Lower lobe of right lung (tissue), 2 donors: ENCODE measurements at regions not wholly inside any gene's neighbourhood (a gene's known extent, or its start where the extent isn't known, plus 50 kb on each side); places are given as distances from the start of the nearest gene placed in this dataset.

Experiments used
- ATAC-seq, 2 donors: fragments of 200-7000 bp; cut with Tn5 transposase; one replicate each; pipeline ENCODE4 v1.9.1; 2020 to 2022; ENCODE audit warnings: mild to moderate bottlenecking in 2 of 2, moderate library complexity in 2 of 2
- DNase-seq: peaks from one replicate; pipeline ENCODE4 v3.0.0-alpha.2; 2020
- H3K27ac ChIP-seq: fragments of 200-600 bp; one replicate; pipeline ENCODE4 v1.8.0; 2022
- H3K27me3 ChIP-seq: fragments of 200-600 bp; one replicate; pipeline ENCODE4 v1.8.0; 2022; ENCODE audit warnings: low read depth
- H3K36me3 ChIP-seq: fragments of 200-600 bp; one replicate; pipeline ENCODE4 v1.8.0; 2022; ENCODE audit warnings: mild to moderate bottlenecking
- H3K4me1 ChIP-seq: fragments of 200-600 bp; one replicate; pipeline ENCODE4 v1.8.0; 2022
- H3K4me3 ChIP-seq: fragments of 200-600 bp; one replicate; pipeline ENCODE4 v1.8.0; 2022; ENCODE audit warnings: mild to moderate bottlenecking
- H3K9me3 ChIP-seq: fragments of 200-600 bp; one replicate; pipeline ENCODE4 v1.8.0; 2022
- CTCF ChIP-seq: fragments of 200-600 bp; IDR thresholded peaks from one replicate; pipeline ENCODE4 v1.8.0; 2022; ENCODE audit warnings: antibody characterized with exemption, mild to moderate bottlenecking
- intact Hi-C: fragments of 100-400 bp; cut with DNase I; formaldehyde crosslinking; loops from one replicate; pipeline ENCODE4 v1.11.0; 2022
- donor health status: DM: no; HTN: yes; CAD: no; lungs with severe emphysema.

- ATAC-seq: no peak
Measured at GRCh38 chr21:16633831-16634459, 878.9 kb upstream of the CXADR start.

GRCh38 chr21:16634515-16634914, 878.3 kb upstream of the CXADR start:
- ATAC-seq: no peak
- intact Hi-C loops: no loop called here

More at GRCh38 chr21:16633831-16634459, 878.9 kb upstream of the CXADR start:
- Histone ChIP-seq H3K4me3 (no peak overlapping the region), H3K4me1 (no peaks in the 10 kb centered on the region), H3K27me3 (no peaks in the 10 kb centered on the region), H3K27ac (no peak overlapping the region), H3K36me3 (no peaks in the 10 kb centered on the region), H3K9me3 (no peaks in the 10 kb centered on the region)
- DNase-seq: no peak
- intact Hi-C loops: no loop called here
- TF ChIP-seq CTCF: no peak

GRCh38 chr21:16640297-16641027, 872.4 kb upstream of the CXADR start:
- DNase-seq (no peak), ATAC-seq (no peak)
- no peak overlapping the region for H3K27ac ChIP-seq
- intact Hi-C loops: no loop called here
- no peaks in the 10 kb centered on the region for H3K36me3 ChIP-seq
- H3K9me3 ChIP-seq: no peaks in the 10 kb centered on the region
- no peak overlapping the region for H3K4me3 ChIP-seq
- H3K4me1 ChIP-seq: no peaks in the 10 kb centered on the region
- TF ChIP-seq CTCF: no peak
- H3K27me3 ChIP-seq: no peaks in the 10 kb centered on the region

More at GRCh38 chr21:16634515-16634914, 878.3 kb upstream of the CXADR start:
- H3K36me3 ChIP-seq: no peaks in the 10 kb centered on the region
- DNase-seq: no peak
- H3K27me3 ChIP-seq: no peaks in the 10 kb centered on the region
- no peaks in the 10 kb centered on the region for H3K9me3 ChIP-seq
- TF ChIP-seq CTCF: no peak
- H3K4me1 ChIP-seq: no peaks in the 10 kb centered on the region
- H3K27ac ChIP-seq: no peak overlapping the region
- H3K4me3 ChIP-seq: no peak overlapping the region

GRCh38 chr21:16642353-16642752, 870.5 kb upstream of the CXADR start:
- Histone ChIP-seq H3K4me3 (no peak overlapping the region), H3K4me1 (no peaks in the 10 kb centered on the region), H3K9me3 (no peaks in the 10 kb centered on the region), H3K27ac (no peak overlapping the region), H3K27me3 (no peaks in the 10 kb centered on the region), H3K36me3 (no peaks in the 10 kb centered on the region)
- intact Hi-C loops: no loop called here
- DNase-seq: no peak
- TF ChIP-seq CTCF: no peak
- ATAC-seq: no peak

GRCh38 chr21:16644685-16645084, 868.2 kb upstream of the CXADR start:
- ATAC-seq: no peak
- no peak overlapping the region for H3K4me3 ChIP-seq
- intact Hi-C loops: no loop called here

More at GRCh38 chr21:16644685-16645084, 868.2 kb upstream of the CXADR start:
- Histone ChIP-seq H3K9me3 (no peaks in the 10 kb centered on the region), H3K36me3 (no peaks in the 10 kb centered on the region), H3K27me3 (no peaks in the 10 kb centered on the region), H3K27ac (no peak overlapping the region), H3K4me1 (no peaks in the 10 kb centered on the region)
- no peak for DNase-seq
- no peak for TF ChIP-seq CTCF
